NCI-H460 (cell line): ENCODE measurements at regions not wholly inside any gene's neighbourhood (a gene's known extent, or its start where the extent isn't known, plus 50 kb on each side); places are given as distances from the start of the nearest gene placed in this dataset.
"Not testable (repeated sequence)": the region's sequence is repeated elsewhere in the genome, so short reads cannot be mapped to it uniquely, and the experiment has no call there.

Experiments
- DNase-seq: peaks from one replicate; pipeline ENCODE4 v3.0.0-alpha.2; 2016; ENCODE audit warnings: low read depth; ENCODE audit errors: extremely low read depth

GRCh38 chrY:7419165-7419564 is 507.6 kb upstream of the AMELY start:
- no peak for DNase-seq

DNA sequence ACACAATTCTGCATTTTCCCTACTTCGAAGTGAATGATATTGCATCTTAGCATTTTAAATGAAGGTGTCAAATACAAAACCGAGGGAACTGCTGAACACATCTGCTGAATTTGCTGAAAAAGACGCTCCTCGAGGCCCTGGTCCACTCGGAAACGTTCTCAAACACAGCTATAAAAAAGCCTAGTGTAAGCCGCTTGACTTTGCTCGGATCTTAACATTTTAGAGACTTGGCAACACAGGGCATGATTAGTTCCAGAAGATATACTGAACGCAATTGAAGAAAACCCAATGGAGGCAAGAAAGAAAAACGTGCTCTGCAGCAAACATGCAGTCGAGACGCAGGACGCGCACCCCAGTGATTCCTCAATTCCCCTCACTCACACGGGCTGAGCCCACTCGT is 506.4 kb upstream of the AMELY start:
- no peak for DNase-seq

- no peak for DNase-seq
Measured at GRCh38 chrY:7416406-7416805, 504.9 kb upstream of the AMELY start.

GRCh38 chrY:7415157-7415633 is 503.6 kb upstream of the AMELY start:
- no peak for DNase-seq

GRCh38 chrY:7390056-7390455 is 478.5 kb upstream of the AMELY start:
- DNase-seq: no peak

DNA sequence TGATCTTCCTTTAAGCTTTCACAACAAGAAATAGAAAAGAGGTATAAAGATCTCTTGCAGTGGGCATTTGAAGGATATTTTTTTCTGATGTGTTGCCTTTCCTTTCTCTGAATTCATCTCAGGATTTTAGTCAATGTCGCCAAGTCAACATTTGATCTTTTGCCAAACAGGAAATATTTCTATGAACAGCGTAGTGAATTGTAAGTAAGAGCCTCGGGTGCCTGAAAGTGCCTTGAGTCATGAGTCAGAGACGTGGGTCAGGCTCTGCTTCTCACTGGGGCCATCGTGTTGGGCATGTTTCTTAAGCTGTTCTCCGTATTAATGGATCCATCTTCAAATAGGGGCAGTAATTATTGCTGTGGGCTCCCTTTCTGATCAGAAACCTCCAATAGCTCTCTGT is 471.4 kb upstream of the AMELY start:
- DNase-seq: no peak

GRCh38 chrY:7377091-7377490 is 465.5 kb upstream of the AMELY start:
- no peak for DNase-seq

DNA sequence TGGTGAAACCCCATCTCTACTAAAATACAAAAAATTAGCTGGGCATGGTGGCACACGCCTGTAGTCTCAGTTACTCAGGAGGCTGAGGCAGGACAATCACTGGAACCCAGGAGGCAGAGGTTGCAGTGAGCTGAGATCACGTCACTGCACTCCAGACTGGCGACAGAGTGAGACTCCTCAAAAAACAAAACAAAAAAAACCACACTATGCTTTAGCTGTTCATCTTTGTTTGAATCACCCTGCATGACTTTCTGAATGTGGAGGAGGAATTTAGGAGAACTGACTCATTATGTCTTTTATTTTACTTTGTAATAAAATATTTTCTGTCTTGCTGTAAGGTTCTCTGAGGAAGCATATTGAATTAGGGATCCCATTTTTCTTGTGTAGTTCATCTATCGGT is 462.9 kb upstream of the AMELY start:
- not testable (repeated sequence) for DNase-seq

GRCh38 chrY:7371953-7372352 is 460.4 kb upstream of the AMELY start:
- DNase-seq: not testable (repeated sequence)

DNA sequence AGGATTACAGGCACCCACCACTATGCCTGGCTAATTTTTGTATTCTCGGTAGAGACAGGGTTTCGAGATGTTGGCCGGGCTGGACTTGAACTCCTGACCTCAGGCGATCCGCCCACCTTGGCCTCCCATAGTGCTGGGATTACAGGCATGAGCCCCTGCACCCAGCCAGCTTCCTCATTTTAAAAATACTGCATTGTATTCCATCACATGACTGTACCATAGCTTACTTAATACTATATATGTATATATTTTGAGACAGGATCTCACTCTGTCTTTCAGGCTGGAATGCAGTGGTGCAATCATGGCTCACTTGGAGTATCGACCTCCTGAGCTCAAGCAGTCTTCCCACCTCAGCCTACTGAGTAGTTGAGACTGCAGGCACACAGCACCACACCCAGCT is 459.5 kb upstream of the AMELY start:
- DNase-seq: not testable (repeated sequence)

GRCh38 chrY:7359520-7359919 is 448.0 kb upstream of the AMELY start:
- no peak for DNase-seq

DNA sequence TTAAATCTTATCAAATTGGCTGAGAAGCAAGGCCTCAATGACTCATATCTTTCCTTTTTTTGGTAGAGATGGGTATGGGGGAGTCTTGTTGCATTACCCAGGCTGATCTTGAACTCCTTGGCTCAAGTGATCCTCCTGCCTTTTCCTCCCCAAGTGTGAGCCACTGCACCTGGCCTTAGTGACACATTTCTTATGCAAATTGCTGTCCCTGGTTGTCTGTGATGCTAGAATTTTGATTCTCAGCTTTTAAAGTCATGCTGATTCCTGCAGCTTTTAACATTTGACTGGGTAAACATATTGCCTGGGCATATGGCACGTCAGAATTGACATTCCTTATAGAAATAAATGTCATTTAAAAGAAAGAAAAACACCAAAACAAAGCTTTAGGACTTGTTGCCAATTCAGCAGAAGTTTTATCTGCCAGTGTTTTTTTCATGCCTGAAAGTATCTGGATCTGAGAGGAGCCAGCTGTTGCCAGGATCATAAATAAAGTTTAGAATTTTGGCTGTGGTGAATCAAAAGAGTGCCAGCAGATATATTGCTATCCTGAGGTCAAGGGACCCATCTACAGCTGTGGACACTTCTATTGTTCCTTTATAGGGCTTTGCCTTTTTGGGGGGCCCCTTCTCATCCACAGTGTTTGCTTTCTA is 446.7 kb upstream of the AMELY start:
- DNase-seq: no peak

- DNase-seq: not testable (repeated sequence)
Measured at GRCh38 chrY:7355891-7356290, 444.3 kb upstream of the AMELY start.

- peak; percentile 58 for DNase-seq
Measured at GRCh38 chrY:7344661-7345060, 433.1 kb upstream of the AMELY start.

- DNase-seq: no peak
Measured at GRCh38 chrY:7343261-7343660, 431.7 kb upstream of the AMELY start.

GRCh38 chrY:7342732-7343131 is 431.2 kb upstream of the AMELY start:
- DNase-seq: not testable (repeated sequence)

DNA sequence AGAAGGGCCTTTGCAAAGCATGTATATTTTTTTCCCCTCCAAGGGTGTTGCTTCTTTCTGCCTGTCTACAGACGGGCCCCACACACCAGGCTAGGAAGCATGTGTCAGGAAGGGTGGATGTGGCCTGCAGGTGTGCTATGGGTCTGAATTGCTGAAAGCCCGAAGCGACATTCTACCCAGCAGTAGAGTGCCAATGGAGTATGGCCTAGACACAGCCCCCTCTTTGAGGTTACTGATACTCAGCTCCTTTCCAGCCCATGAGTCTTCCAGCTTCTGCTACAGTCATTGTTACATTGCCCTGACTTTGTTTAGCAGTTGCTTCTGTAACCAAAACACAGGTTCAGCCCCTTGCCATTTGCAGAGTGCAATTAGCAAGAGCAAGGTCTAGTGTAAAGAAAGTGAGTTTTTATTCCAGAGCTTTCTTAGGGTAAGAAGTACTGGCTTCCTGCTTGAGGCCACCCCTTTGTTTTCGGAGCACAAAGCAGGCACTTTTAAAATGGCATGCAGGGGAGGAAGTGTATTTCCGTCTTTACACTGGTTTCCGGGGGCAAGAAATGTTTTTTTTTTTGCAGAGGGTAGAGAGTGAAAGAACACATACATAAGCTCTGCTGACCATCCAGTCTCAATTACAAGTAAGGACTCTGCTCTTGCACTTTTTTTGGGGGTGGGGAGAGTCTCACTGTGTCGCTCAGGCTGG is 428.0 kb upstream of the AMELY start:
- DNase-seq: no peak

DNA sequence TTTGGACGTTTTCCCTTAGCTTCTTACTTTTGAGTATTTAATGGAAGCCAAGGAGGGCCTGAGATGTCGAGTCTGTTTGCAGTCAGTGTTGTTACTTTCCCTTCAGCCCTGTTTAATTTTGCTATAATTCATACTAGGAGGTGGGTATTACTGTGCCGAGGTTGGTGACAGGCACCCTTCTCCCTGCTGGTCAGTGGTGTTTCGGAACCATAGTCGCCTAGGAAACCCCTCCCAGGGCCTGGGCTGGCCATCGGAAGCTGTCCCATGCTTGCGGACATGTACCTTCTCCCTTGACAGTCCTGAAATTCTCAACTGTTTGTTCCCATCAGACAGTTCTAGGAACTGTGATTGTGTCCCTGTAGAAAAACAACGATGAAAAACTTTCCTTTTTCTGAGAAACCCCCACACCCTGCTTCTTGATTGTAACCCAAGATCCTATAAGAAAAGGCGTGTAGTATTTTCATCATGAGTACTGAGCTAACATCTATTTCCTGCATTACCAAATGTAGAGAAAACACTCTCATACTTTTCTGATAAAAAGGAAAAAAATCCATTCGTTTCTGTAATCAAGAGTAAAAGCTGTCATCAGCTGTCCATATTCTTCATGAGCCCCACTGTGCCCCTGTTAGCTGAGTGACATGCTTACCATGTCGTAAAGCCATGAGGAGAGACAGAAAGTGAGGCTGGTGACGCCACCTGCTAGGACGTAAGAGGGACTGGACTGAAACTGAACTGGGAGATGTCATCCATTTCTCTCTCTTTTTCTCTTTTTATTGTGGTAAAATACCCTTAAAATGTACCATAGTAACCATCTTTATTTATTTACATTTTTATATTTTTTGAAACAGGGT is 424.7 kb upstream of the AMELY start:
- DNase-seq: no peak

DNA sequence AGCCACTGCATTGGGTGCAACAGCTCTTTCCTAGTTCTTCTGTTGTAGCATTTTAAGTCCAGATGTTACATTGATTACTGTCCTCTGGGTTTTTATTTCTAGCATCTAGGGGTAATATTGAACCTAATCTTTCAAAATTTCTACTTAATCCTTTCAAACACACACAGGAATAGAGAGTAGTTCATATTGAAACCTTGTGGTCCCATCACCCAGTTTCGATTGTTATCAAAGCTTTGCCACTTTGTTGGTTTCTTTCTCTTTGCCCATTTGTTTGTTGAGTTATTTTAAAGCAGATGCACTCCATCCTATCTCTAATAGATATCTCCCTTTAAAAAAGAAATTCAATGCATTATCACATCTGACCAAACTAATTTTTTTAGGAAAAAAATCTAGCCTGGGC is 422.9 kb upstream of the AMELY start:
- no peak for DNase-seq

GRCh38 chrY:7326296-7327246 is 415.0 kb upstream of the AMELY start:
- no peak for DNase-seq
